HEK293 (cell line): ENCODE measurements at regions not wholly inside any gene's neighbourhood (a gene's known extent, or its start where the extent isn't known, plus 50 kb on each side); places are given as distances from the start of the nearest gene placed in this dataset.

Experiments
- CTCF ChIA-PET: fragments of 350-600 bp; formaldehyde crosslinking; extraction: SDS; loops from one replicate; lab custom pipeline; 2021; ENCODE audit warnings: antibody characterized with exemption; lab: Yijun Ruan, JAX
- POLR2A ChIA-PET: fragments of 300-600 bp; formaldehyde crosslinking; extraction: SDS; loops from one replicate; lab custom pipeline; 2020; ENCODE audit warnings: antibody characterized with exemption, inconsistent platforms; lab: Yijun Ruan, JAX
- H3K27ac ChIP-seq: fragments of 200-500 bp; sonication (Bioruptor generic); 2 replicates; pipeline ENCODE4 v1.5.1; 2014; ENCODE audit warnings: low read depth, low read length, control low read depth, inconsistent platforms; ENCODE audit errors: extremely low read depth
- H3K36me3 ChIP-seq, 2 experiments: fragments of 200-500 bp in 1 of 2; sonication (Bioruptor generic) in 1 of 2; 1 replicate in 1 of 2; 2 replicates in 1 of 2; pipeline ENCODE4 v1.5.1; 2014 to 2017; ENCODE audit warnings: inconsistent platforms in 2 of 2, low read length in 2 of 2; ENCODE audit not compliant: control insufficient read depth in 2 of 2, insufficient read depth in 1 of 2
- H3K4me1 ChIP-seq: fragments of 200-500 bp; sonication (Bioruptor generic); 2 replicates; pipeline ENCODE4 v1.5.1; 2014; ENCODE audit warnings: mild to moderate bottlenecking, low read length, inconsistent platforms; ENCODE audit not compliant: control insufficient read depth, insufficient read depth
- H3K4me3 ChIP-seq: 2 replicates; pipeline ENCODE4 v1.5.1; 2011; ENCODE audit warnings: low read depth, mild to moderate bottlenecking, control low read depth, low read length, moderate library complexity
- H3K9me3 ChIP-seq: fragments of 200-500 bp; sonication (Bioruptor generic); 2 replicates; pipeline ENCODE4 v1.5.1; 2014; ENCODE audit warnings: low read depth, low read length, inconsistent platforms; ENCODE audit not compliant: control insufficient read depth, insufficient read depth
- GFI1B ChIP-seq: fragments of 450-650 bp; formaldehyde crosslinking; IDR thresholded peaks from 2 replicates; pipeline ENCODE4 v1.5.1; 2016; ENCODE audit warnings: missing biosample characterization, missing genetic modification characterization
- GLIS2 ChIP-seq: fragments of 450-650 bp; formaldehyde crosslinking; IDR thresholded peaks from 2 replicates; pipeline ENCODE4 v1.5.1; 2016; ENCODE audit warnings: missing biosample characterization, missing genetic modification characterization
- HOXD13 ChIP-seq: sonication (generic); formaldehyde crosslinking; IDR thresholded peaks from 2 replicates; pipeline ENCODE4 v1.8.0; 2022; ENCODE audit warnings: missing genetic modification reagents, borderline replicate concordance
- KLF9 ChIP-seq: fragments of 450-650 bp; formaldehyde crosslinking; IDR thresholded peaks from 2 replicates; pipeline ENCODE4 v1.5.1; 2016; ENCODE audit warnings: missing biosample characterization, missing genetic modification characterization, low read depth
- RBAK ChIP-seq: fragments of 450-650 bp; formaldehyde crosslinking; IDR thresholded peaks from 2 replicates; pipeline ENCODE4 v1.5.1; 2016; ENCODE audit warnings: missing biosample characterization, missing genetic modification characterization
- REPIN1 ChIP-seq: fragments of 450-650 bp; formaldehyde crosslinking; IDR thresholded peaks from 2 replicates; pipeline ENCODE4 v1.5.1; 2017; ENCODE audit warnings: missing biosample characterization, missing genetic modification characterization, low read depth
- SP3 ChIP-seq: fragments of 450-650 bp; formaldehyde crosslinking; IDR thresholded peaks from 2 replicates; pipeline ENCODE4 v1.5.1; 2016; ENCODE audit warnings: missing biosample characterization, missing genetic modification characterization
- ZBTB20 ChIP-seq: fragments of 450-650 bp; formaldehyde crosslinking; IDR thresholded peaks from 2 replicates; pipeline ENCODE4 v1.5.1; 2016; ENCODE audit warnings: missing biosample characterization, missing genetic modification characterization
- ZBTB21 ChIP-seq: fragments of 450-650 bp; formaldehyde crosslinking; IDR thresholded peaks from 2 replicates; pipeline ENCODE4 v1.5.1; 2017; ENCODE audit warnings: missing biosample characterization, missing genetic modification characterization
- ZIC2 ChIP-seq: fragments of 450-650 bp; formaldehyde crosslinking; IDR thresholded peaks from 2 replicates; pipeline ENCODE4 v1.5.1; 2016; ENCODE audit warnings: missing biosample characterization, missing genetic modification characterization
- ZNF138 ChIP-seq: fragments of 450-650 bp; formaldehyde crosslinking; IDR thresholded peaks from 2 replicates; pipeline ENCODE4 v1.5.1; 2016; ENCODE audit warnings: missing biosample characterization, missing genetic modification characterization, borderline replicate concordance
- ZNF248 ChIP-seq: fragments of 450-650 bp; formaldehyde crosslinking; IDR thresholded peaks from 2 replicates; pipeline ENCODE4 v1.5.1; 2017; ENCODE audit warnings: missing biosample characterization, missing genetic modification characterization
- ZNF529 ChIP-seq: fragments of 450-650 bp; formaldehyde crosslinking; IDR thresholded peaks from 2 replicates; pipeline ENCODE4 v1.5.1; 2017; ENCODE audit warnings: missing genetic modification characterization, missing biosample characterization; ENCODE audit not compliant: insufficient replicate concordance
- ZNF548 ChIP-seq: fragments of 450-650 bp; formaldehyde crosslinking; IDR thresholded peaks from 2 replicates; pipeline ENCODE4 v1.5.1; 2016; ENCODE audit warnings: missing biosample characterization, missing genetic modification characterization
- ZNF558 ChIP-seq: fragments of 450-650 bp; formaldehyde crosslinking; IDR thresholded peaks from 2 replicates; pipeline ENCODE4 v1.5.1; 2016; ENCODE audit warnings: missing biosample characterization, missing genetic modification characterization
- ZNF610 ChIP-seq: fragments of 450-650 bp; formaldehyde crosslinking; IDR thresholded peaks from 2 replicates; pipeline ENCODE4 v1.5.1; 2016; ENCODE audit warnings: missing biosample characterization, missing genetic modification characterization, borderline replicate concordance
- TF ChIP-seq, protein P1 (sequence below): fragments of 450-650 bp; formaldehyde crosslinking; IDR thresholded peaks from 2 replicates; pipeline ENCODE4 v1.5.1; 2016; ENCODE audit warnings: missing biosample characterization, missing genetic modification characterization
- TF ChIP-seq, protein P2 (sequence below): fragments of 450-650 bp; formaldehyde crosslinking; conservative IDR thresholded peaks from 2 replicates; pipeline ENCODE4 v1.5.1; 2016; ENCODE audit warnings: low read depth, missing biosample characterization, missing genetic modification characterization
- TF ChIP-seq, protein P3 (sequence below): fragments of 450-650 bp; formaldehyde crosslinking; IDR thresholded peaks from 2 replicates; pipeline ENCODE4 v1.5.0; 2017; ENCODE audit warnings: missing biosample characterization, missing genetic modification characterization, borderline replicate concordance
- TF ChIP-seq, protein P4 (sequence below): fragments of 450-650 bp; formaldehyde crosslinking; IDR thresholded peaks from 2 replicates; pipeline ENCODE4 v1.5.1; 2016; ENCODE audit warnings: missing biosample characterization, missing genetic modification characterization, borderline replicate concordance

DNA sequence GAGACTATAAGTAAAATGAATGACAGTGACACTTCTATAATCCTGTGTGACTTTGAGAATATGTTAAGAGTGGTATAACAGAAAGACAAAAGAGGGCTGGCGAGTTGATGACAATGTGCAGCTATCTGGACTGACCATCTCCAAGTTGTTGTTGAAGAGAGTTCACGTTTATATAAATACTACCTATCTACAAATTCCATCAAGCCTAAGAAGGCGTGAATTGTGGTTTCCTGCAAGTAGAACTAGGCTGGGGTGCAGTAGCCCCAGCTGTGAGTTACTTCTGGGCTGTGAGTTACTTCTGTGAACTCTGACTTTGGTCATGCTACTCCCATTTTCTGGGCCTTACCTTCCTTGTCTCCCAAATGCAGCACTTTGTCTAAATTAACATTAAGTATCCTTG lies 561.0 kb downstream of the TBC1D4 start:
- Histone ChIP-seq H3K36me3 (no peaks in the 10 kb centered on the region), H3K27ac (no peak overlapping the region), H3K4me3 (no peak overlapping the region), H3K4me1 (no peaks in the 10 kb centered on the region), H3K9me3 (no peaks in the 10 kb centered on the region)
- CTCF ChIA-PET = no interaction called here
- TF ChIP-seq REPIN1 (tag by site-specific recombination) (no peak), HOXD13 (no peak), ZBTB21 (no peak), ZBTB20 (tag by site-specific recombination) (no peak), ZNF529 (tag by site-specific recombination) (no peak), GLIS2 (no peak), ZNF558 (tag by site-specific recombination) (no peak), ZNF138 (tag by site-specific recombination) (no peak), ZNF248 (tag by site-specific recombination) (no peak), ZNF610 (no peak), RBAK (tag by site-specific recombination) (no peak), KLF9 (tag by site-specific recombination) (no peak), ZIC2 (tag by site-specific recombination) (no peak), GFI1B (tag by site-specific recombination) (no peak), ZNF548 (no peak), SP3 (tag by site-specific recombination) (no peak)
- TF ChIP-seq, protein P1, sequence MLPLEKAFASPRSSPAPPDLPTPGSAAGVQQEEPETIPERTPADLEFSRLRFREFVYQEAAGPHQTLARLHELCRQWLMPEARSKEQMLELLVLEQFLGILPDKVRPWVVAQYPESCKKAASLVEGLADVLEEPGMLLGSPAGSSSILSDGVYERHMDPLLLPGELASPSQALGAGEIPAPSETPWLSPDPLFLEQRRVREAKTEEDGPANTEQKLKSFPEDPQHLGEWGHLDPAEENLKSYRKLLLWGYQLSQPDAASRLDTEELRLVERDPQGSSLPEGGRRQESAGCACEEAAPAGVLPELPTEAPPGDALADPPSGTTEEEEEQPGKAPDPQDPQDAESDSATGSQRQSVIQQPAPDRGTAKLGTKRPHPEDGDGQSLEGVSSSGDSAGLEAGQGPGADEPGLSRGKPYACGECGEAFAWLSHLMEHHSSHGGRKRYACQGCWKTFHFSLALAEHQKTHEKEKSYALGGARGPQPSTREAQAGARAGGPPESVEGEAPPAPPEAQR (tag by site-specific recombination) = no peak
- TF ChIP-seq, protein P2, sequence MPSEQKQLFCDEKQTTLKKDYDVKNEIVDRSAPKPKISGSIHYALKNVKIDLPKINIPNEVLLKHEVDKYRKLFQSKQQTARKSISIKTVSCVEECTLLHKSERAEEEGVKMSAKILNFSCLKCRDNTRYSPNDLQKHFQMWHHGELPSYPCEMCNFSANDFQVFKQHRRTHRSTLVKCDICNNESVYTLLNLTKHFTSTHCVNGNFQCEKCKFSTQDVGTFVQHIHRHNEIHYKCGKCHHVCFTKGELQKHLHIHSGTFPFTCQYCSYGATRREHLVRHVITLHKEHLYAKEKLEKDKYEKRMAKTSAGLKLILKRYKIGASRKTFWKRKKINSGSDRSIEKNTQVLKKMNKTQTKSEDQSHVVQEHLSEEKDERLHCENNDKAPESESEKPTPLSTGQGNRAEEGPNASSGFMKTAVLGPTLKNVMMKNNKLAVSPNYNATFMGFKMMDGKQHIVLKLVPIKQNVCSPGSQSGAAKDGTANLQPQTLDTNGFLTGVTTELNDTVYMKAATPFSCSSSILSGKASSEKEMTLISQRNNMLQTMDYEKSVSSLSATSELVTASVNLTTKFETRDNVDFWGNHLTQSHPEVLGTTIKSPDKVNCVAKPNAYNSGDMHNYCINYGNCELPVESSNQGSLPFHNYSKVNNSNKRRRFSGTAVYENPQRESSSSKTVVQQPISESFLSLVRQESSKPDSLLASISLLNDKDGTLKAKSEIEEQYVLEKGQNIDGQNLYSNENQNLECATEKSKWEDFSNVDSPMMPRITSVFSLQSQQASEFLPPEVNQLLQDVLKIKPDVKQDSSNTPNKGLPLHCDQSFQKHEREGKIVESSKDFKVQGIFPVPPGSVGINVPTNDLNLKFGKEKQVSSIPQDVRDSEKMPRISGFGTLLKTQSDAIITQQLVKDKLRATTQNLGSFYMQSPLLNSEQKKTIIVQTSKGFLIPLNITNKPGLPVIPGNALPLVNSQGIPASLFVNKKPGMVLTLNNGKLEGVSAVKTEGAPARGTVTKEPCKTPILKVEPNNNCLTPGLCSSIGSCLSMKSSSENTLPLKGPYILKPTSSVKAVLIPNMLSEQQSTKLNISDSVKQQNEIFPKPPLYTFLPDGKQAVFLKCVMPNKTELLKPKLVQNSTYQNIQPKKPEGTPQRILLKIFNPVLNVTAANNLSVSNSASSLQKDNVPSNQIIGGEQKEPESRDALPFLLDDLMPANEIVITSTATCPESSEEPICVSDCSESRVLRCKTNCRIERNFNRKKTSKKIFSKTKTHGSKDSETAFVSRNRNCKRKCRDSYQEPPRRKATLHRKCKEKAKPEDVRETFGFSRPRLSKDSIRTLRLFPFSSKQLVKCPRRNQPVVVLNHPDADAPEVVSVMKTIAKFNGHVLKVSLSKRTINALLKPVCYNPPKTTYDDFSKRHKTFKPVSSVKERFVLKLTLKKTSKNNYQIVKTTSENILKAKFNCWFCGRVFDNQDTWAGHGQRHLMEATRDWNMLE (tag by site-specific recombination) = no peak
- TF ChIP-seq, protein P3, sequence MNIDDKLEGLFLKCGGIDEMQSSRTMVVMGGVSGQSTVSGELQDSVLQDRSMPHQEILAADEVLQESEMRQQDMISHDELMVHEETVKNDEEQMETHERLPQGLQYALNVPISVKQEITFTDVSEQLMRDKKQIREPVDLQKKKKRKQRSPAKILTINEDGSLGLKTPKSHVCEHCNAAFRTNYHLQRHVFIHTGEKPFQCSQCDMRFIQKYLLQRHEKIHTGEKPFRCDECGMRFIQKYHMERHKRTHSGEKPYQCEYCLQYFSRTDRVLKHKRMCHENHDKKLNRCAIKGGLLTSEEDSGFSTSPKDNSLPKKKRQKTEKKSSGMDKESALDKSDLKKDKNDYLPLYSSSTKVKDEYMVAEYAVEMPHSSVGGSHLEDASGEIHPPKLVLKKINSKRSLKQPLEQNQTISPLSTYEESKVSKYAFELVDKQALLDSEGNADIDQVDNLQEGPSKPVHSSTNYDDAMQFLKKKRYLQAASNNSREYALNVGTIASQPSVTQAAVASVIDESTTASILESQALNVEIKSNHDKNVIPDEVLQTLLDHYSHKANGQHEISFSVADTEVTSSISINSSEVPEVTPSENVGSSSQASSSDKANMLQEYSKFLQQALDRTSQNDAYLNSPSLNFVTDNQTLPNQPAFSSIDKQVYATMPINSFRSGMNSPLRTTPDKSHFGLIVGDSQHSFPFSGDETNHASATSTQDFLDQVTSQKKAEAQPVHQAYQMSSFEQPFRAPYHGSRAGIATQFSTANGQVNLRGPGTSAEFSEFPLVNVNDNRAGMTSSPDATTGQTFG (tag by site-specific recombination) = no peak
- TF ChIP-seq, protein P4, sequence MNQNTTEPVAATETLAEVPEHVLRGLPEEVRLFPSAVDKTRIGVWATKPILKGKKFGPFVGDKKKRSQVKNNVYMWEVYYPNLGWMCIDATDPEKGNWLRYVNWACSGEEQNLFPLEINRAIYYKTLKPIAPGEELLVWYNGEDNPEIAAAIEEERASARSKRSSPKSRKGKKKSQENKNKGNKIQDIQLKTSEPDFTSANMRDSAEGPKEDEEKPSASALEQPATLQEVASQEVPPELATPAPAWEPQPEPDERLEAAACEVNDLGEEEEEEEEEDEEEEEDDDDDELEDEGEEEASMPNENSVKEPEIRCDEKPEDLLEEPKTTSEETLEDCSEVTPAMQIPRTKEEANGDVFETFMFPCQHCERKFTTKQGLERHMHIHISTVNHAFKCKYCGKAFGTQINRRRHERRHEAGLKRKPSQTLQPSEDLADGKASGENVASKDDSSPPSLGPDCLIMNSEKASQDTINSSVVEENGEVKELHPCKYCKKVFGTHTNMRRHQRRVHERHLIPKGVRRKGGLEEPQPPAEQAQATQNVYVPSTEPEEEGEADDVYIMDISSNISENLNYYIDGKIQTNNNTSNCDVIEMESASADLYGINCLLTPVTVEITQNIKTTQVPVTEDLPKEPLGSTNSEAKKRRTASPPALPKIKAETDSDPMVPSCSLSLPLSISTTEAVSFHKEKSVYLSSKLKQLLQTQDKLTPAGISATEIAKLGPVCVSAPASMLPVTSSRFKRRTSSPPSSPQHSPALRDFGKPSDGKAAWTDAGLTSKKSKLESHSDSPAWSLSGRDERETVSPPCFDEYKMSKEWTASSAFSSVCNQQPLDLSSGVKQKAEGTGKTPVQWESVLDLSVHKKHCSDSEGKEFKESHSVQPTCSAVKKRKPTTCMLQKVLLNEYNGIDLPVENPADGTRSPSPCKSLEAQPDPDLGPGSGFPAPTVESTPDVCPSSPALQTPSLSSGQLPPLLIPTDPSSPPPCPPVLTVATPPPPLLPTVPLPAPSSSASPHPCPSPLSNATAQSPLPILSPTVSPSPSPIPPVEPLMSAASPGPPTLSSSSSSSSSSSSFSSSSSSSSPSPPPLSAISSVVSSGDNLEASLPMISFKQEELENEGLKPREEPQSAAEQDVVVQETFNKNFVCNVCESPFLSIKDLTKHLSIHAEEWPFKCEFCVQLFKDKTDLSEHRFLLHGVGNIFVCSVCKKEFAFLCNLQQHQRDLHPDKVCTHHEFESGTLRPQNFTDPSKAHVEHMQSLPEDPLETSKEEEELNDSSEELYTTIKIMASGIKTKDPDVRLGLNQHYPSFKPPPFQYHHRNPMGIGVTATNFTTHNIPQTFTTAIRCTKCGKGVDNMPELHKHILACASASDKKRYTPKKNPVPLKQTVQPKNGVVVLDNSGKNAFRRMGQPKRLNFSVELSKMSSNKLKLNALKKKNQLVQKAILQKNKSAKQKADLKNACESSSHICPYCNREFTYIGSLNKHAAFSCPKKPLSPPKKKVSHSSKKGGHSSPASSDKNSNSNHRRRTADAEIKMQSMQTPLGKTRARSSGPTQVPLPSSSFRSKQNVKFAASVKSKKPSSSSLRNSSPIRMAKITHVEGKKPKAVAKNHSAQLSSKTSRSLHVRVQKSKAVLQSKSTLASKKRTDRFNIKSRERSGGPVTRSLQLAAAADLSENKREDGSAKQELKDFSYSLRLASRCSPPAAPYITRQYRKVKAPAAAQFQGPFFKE (tag by site-specific recombination) = no peak
- POLR2A ChIA-PET = no interaction called here
